ENCODE measurements at regions not wholly inside any gene's neighbourhood (a gene's known extent, or its start where the extent isn't known, plus 50 kb on each side); places are given as distances from the start of the nearest gene placed in this dataset.

- TF ChIP-seq, protein P1, sequence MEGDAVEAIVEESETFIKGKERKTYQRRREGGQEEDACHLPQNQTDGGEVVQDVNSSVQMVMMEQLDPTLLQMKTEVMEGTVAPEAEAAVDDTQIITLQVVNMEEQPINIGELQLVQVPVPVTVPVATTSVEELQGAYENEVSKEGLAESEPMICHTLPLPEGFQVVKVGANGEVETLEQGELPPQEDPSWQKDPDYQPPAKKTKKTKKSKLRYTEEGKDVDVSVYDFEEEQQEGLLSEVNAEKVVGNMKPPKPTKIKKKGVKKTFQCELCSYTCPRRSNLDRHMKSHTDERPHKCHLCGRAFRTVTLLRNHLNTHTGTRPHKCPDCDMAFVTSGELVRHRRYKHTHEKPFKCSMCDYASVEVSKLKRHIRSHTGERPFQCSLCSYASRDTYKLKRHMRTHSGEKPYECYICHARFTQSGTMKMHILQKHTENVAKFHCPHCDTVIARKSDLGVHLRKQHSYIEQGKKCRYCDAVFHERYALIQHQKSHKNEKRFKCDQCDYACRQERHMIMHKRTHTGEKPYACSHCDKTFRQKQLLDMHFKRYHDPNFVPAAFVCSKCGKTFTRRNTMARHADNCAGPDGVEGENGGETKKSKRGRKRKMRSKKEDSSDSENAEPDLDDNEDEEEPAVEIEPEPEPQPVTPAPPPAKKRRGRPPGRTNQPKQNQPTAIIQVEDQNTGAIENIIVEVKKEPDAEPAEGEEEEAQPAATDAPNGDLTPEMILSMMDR (IDR thresholded peaks at IDR 0.05), result no peak
- no peak for TF ChIP-seq POLR2A (IDR thresholded peaks at IDR 0.05)
- no peak for TF ChIP-seq POLR2AphosphoS5 (IDR thresholded peaks at IDR 0.05)
Measured at GRCh38 chr10:62577666-62578291, 203.6 kb downstream of the ZNF365 start.
